WTC11 (cell line): ENCODE measurements at regions not wholly inside any gene's neighbourhood (a gene's known extent, or its start where the extent isn't known, plus 50 kb on each side); places are given as distances from the start of the nearest gene placed in this dataset.

Experiments
- ATAC-seq: fragments of 200-7000 bp; cut with Tn5 transposase; 2 replicates; pipeline ENCODE4 v1.10.0; 2021; ENCODE audit warnings: mild to moderate bottlenecking, moderate library complexity
- CTCF ChIA-PET: fragments of 300-600 bp; sonication (Branson Sonifier 250); formaldehyde crosslinking; loops from one replicate; lab custom pipeline; 2021; ENCODE audit warnings: antibody characterized with exemption; lab: Charles Lee
- POLR2A ChIA-PET: fragments of 350-600 bp; sonication (Branson Sonifier 250); formaldehyde crosslinking; loops from one replicate; lab custom pipeline; 2021; ENCODE audit warnings: antibody characterized with exemption; lab: Charles Lee
- DNase-seq: peaks from one replicate; pipeline ENCODE4 v3.0.0; 2021; ENCODE audit warnings: low spot score
- H3K27ac Mint-ChIP-seq: 2 replicates; pipeline ENCODE4 v1.8.0; 2021; ENCODE audit warnings: mixed read lengths
- H3K27me3 Mint-ChIP-seq: 2 replicates; pipeline ENCODE4 v1.8.0; 2021; ENCODE audit warnings: low read depth, mild to moderate bottlenecking, moderate library complexity, mixed read lengths
- H3K36me3 Mint-ChIP-seq: 2 replicates; pipeline ENCODE4 v1.8.0; 2021; ENCODE audit warnings: mixed read lengths
- H3K4me1 Mint-ChIP-seq: 2 replicates; pipeline ENCODE4 v1.8.0; 2022; ENCODE audit warnings: mixed read lengths
- H3K4me3 Mint-ChIP-seq: 2 replicates; pipeline ENCODE4 v1.8.0; 2021; ENCODE audit warnings: mild to moderate bottlenecking, moderate library complexity, mixed read lengths
- H3K9me3 Mint-ChIP-seq: 2 replicates; pipeline ENCODE4 v1.8.0; 2021; ENCODE audit warnings: mixed read lengths
- CBFB ChIP-seq: sonication (generic); formaldehyde crosslinking; IDR thresholded peaks from 2 replicates; pipeline ENCODE4 v1.8.1; 2022; ENCODE audit warnings: mild to moderate bottlenecking, low read depth, missing genetic modification reagents
- CDX4 ChIP-seq: fragments of 250-450 bp; sonication (Bioruptor Pico); IDR thresholded peaks from 2 replicates; pipeline ENCODE4 v1.9.0; 2021; ENCODE audit warnings: moderate library complexity, mild to moderate bottlenecking, inconsistent platforms, borderline replicate concordance
- CREB1 ChIP-seq: sonication (generic); formaldehyde crosslinking; IDR thresholded peaks from 2 replicates; pipeline ENCODE4 v1.8.0; 2023; ENCODE audit warnings: mild to moderate bottlenecking, missing genetic modification reagents
- CTCF ChIP-seq: fragments of 200-600 bp; IDR thresholded peaks from 2 replicates; pipeline ENCODE4 v1.8.0; 2022; ENCODE audit warnings: antibody characterized with exemption
- E2F1 ChIP-seq: sonication (generic); formaldehyde crosslinking; IDR thresholded peaks from 2 replicates; pipeline ENCODE4 v1.8.0; 2022; ENCODE audit warnings: mild to moderate bottlenecking, missing genetic modification reagents
- FOXJ3 ChIP-seq: sonication (generic); formaldehyde crosslinking; IDR thresholded peaks from 2 replicates; pipeline ENCODE4 v1.9.0; 2021; ENCODE audit warnings: missing genetic modification reagents, mild to moderate bottlenecking, borderline replicate concordance
- FOXK1 ChIP-seq: sonication (generic); formaldehyde crosslinking; IDR thresholded peaks from 2 replicates; pipeline ENCODE4 v1.8.0; 2022; ENCODE audit warnings: mild to moderate bottlenecking, moderate library complexity, missing genetic modification reagents
- MXD4 ChIP-seq: fragments of 250-450 bp; sonication (Bioruptor Pico); IDR thresholded peaks from 2 replicates; pipeline ENCODE4 v1.8.0; 2021; ENCODE audit warnings: mild to moderate bottlenecking, moderate library complexity, borderline replicate concordance
- NFATC4 ChIP-seq: fragments of 250-450 bp; sonication (Bioruptor Pico); IDR thresholded peaks from 2 replicates; pipeline ENCODE4 v1.9.0; 2021; ENCODE audit warnings: mild to moderate bottlenecking
- NFYB ChIP-seq: sonication (generic); formaldehyde crosslinking; conservative IDR thresholded peaks from 2 replicates; pipeline ENCODE4 v1.8.0; 2022; ENCODE audit warnings: low read depth, missing genetic modification reagents
- NR3C1 ChIP-seq: sonication (generic); formaldehyde crosslinking; conservative IDR thresholded peaks from 2 replicates; pipeline ENCODE4 v1.8.1; 2023; ENCODE audit warnings: low read depth, mild to moderate bottlenecking, missing genetic modification reagents
- OVOL2 ChIP-seq: fragments of 250-450 bp; sonication (Bioruptor Pico); IDR thresholded peaks from 2 replicates; pipeline ENCODE4 v1.9.0; 2021; ENCODE audit warnings: mild to moderate bottlenecking, borderline replicate concordance
- PRRX2 ChIP-seq: fragments of 250-450 bp; sonication (Bioruptor Pico); IDR thresholded peaks from 2 replicates; pipeline ENCODE4 v1.8.0; 2021; ENCODE audit warnings: mild to moderate bottlenecking
- ZNF138 ChIP-seq: sonication (generic); formaldehyde crosslinking; conservative IDR thresholded peaks from 2 replicates; pipeline ENCODE4 v1.8.1; 2022; ENCODE audit warnings: mild to moderate bottlenecking, moderate library complexity, missing genetic modification reagents
- ZNF219 ChIP-seq: sonication (generic); formaldehyde crosslinking; IDR thresholded peaks from 2 replicates; pipeline ENCODE4 v1.8.0; 2023; ENCODE audit warnings: missing genetic modification reagents, mild to moderate bottlenecking, borderline replicate concordance
- ZNF232 ChIP-seq: sonication (generic); formaldehyde crosslinking; IDR thresholded peaks from 2 replicates; pipeline ENCODE4 v1.8.0; 2022; ENCODE audit warnings: mild to moderate bottlenecking, missing genetic modification reagents
- ZNF317 ChIP-seq: sonication (generic); formaldehyde crosslinking; IDR thresholded peaks from 2 replicates; pipeline ENCODE4 v1.8.1; 2023; ENCODE audit warnings: low read depth, mild to moderate bottlenecking, moderate library complexity, missing genetic modification reagents, borderline replicate concordance
- ZNF396 ChIP-seq: fragments of 250-450 bp; sonication (Bioruptor Pico); IDR thresholded peaks from 2 replicates; pipeline ENCODE4 v1.8.0; 2021; ENCODE audit warnings: mild to moderate bottlenecking, moderate library complexity, borderline replicate concordance
- ZNF671 ChIP-seq: fragments of 250-450 bp; sonication (Bioruptor Pico); IDR thresholded peaks from 2 replicates; pipeline ENCODE4 v1.8.0; 2021; ENCODE audit warnings: mild to moderate bottlenecking
- TF ChIP-seq, protein P1 (sequence below): sonication (generic); formaldehyde crosslinking; IDR thresholded peaks from 2 replicates; pipeline ENCODE4 v1.8.0; 2023; ENCODE audit warnings: mild to moderate bottlenecking, missing genetic modification reagents
- TF ChIP-seq, protein P2 (sequence below): fragments of 250-450 bp; sonication (Bioruptor Pico); IDR thresholded peaks from 2 replicates; pipeline ENCODE4 v1.9.0; 2021; ENCODE audit warnings: mild to moderate bottlenecking
- TF ChIP-seq, protein P3 (sequence below): sonication (generic); formaldehyde crosslinking; IDR thresholded peaks from 2 replicates; pipeline ENCODE4 v1.8.1; 2023; ENCODE audit warnings: mild to moderate bottlenecking, missing genetic modification reagents

DNA sequence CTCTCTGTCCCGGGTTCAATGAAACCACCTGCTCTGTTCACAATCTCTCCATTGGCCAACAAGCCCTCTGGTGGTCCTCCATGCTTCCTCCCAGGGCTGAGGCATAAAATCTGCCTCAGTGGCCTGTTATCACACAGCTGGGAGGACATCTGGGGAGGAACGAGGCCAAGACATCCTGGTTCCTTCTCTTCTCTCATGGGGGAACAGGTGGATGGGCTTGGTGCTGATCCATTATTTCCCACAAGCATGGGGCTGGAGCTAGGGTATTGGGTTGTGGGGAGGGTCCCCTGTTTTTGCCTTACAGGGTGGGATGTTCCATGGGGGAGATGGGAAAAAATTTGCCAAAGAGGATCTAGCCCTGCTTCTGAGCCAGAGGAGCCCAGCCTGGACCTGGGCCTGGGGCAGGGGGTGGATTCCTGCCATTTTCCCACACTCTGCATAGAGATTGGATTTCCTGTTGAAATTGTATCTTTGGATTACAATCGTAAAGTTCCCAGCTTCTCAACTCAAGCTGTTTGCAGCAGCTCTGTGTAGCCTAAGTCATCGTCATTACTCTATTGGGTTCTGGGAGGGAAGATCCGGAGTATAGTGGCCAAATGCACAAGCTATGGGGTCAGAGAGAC is 124.7 kb downstream of the NAV1 start:
- H3K27ac Mint-ChIP-seq: no peak overlapping the region; the same call in 1 of the 2 replicates
- no peak overlapping the region for H3K4me3 Mint-ChIP-seq
- H3K36me3 Mint-ChIP-seq: no peaks in the 10 kb centered on the region
- H3K27me3 Mint-ChIP-seq: no peaks in the 10 kb centered on the region
- DNase-seq (no peak), ATAC-seq (no peak)
- no peaks in the 10 kb centered on the region for H3K9me3 Mint-ChIP-seq
- ChIA-PET CTCF (interaction anchor here (0.6 to 1.4 kb wide), 3 partner anchors 9 to 40 kb away, joined by 3 to 5 read pairs (median 4); no protein-coding TSS in a partner anchor), POLR2A (no interaction called here)
- peaks cover 26% of the 10 kb centered on the region for H3K4me1 Mint-ChIP-seq
- TF ChIP-seq ZNF396 (CRISPR knock-in tag) (no peak), ZNF219 (CRISPR knock-in tag) (no peak), CBFB (CRISPR knock-in tag) (no peak), OVOL2 (no peak), PRRX2 (CRISPR knock-in tag) (no peak), CREB1 (CRISPR knock-in tag) (no peak), CTCF (no peak), FOXJ3 (no peak), ZNF232 (CRISPR knock-in tag) (no peak), NR3C1 (CRISPR knock-in tag) (no peak), NFYB (no peak), ZNF317 (no peak)
- TF ChIP-seq, protein P1, sequence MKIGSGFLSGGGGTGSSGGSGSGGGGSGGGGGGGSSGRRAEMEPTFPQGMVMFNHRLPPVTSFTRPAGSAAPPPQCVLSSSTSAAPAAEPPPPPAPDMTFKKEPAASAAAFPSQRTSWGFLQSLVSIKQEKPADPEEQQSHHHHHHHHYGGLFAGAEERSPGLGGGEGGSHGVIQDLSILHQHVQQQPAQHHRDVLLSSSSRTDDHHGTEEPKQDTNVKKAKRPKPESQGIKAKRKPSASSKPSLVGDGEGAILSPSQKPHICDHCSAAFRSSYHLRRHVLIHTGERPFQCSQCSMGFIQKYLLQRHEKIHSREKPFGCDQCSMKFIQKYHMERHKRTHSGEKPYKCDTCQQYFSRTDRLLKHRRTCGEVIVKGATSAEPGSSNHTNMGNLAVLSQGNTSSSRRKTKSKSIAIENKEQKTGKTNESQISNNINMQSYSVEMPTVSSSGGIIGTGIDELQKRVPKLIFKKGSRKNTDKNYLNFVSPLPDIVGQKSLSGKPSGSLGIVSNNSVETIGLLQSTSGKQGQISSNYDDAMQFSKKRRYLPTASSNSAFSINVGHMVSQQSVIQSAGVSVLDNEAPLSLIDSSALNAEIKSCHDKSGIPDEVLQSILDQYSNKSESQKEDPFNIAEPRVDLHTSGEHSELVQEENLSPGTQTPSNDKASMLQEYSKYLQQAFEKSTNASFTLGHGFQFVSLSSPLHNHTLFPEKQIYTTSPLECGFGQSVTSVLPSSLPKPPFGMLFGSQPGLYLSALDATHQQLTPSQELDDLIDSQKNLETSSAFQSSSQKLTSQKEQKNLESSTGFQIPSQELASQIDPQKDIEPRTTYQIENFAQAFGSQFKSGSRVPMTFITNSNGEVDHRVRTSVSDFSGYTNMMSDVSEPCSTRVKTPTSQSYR: no peak
- TF ChIP-seq, protein P2, sequence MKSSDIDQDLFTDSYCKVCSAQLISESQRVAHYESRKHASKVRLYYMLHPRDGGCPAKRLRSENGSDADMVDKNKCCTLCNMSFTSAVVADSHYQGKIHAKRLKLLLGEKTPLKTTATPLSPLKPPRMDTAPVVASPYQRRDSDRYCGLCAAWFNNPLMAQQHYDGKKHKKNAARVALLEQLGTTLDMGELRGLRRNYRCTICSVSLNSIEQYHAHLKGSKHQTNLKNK (CRISPR knock-in tag): no peak

GRCh38 chr1:201665036-201665435 is 126.1 kb downstream of the NAV1 start:
- H3K36me3 Mint-ChIP-seq: no peaks in the 10 kb centered on the region
- no peak overlapping the region for H3K4me3 Mint-ChIP-seq
- H3K9me3 Mint-ChIP-seq: no peaks in the 10 kb centered on the region
- H3K27me3 Mint-ChIP-seq: no peaks in the 10 kb centered on the region
- no peak for DNase-seq
- CTCF ChIA-PET: interaction anchor here (0.8 to 1.8 kb wide), 6 partner anchors 11 to 128 kb away, joined by 3 to 5 read pairs (median 4); no protein-coding TSS in a partner anchor
- POLR2A ChIA-PET: interaction anchor here (1.0 kb wide), 1 partner anchor 10 kb away, joined by 3 read pairs; no protein-coding TSS in a partner anchor
- H3K4me1 Mint-ChIP-seq: peaks cover 26% of the 10 kb centered on the region
- no peak for ATAC-seq
- H3K27ac Mint-ChIP-seq: no peak overlapping the region
- TF ChIP-seq, protein P3, sequence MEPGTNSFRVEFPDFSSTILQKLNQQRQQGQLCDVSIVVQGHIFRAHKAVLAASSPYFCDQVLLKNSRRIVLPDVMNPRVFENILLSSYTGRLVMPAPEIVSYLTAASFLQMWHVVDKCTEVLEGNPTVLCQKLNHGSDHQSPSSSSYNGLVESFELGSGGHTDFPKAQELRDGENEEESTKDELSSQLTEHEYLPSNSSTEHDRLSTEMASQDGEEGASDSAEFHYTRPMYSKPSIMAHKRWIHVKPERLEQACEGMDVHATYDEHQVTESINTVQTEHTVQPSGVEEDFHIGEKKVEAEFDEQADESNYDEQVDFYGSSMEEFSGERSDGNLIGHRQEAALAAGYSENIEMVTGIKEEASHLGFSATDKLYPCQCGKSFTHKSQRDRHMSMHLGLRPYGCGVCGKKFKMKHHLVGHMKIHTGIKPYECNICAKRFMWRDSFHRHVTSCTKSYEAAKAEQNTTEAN (CRISPR knock-in tag): no peak
- no peak for TF ChIP-seq ZNF671
- no peak for TF ChIP-seq E2F1 (CRISPR knock-in tag)
- no peak for TF ChIP-seq ZNF138
- no peak for TF ChIP-seq CDX4
- no peak for TF ChIP-seq CBFB (CRISPR knock-in tag)
- TF ChIP-seq NFATC4 (CRISPR knock-in tag): no peak
- TF ChIP-seq ZNF317: no peak
- TF ChIP-seq FOXK1 (CRISPR knock-in tag): no peak
- no peak for TF ChIP-seq CTCF
- no peak for TF ChIP-seq MXD4
